HepG2 (cell line): ENCODE measurements at regions not wholly inside any gene's neighbourhood (a gene's known extent, or its start where the extent isn't known, plus 50 kb on each side); places are given as distances from the start of the nearest gene placed in this dataset.

Source experiments
- ARID5B ChIP-seq: IDR thresholded peaks from 2 replicates; pipeline ENCODE4 v1.4.0; 2020; ENCODE audit warnings: mild to moderate bottlenecking, missing genetic modification reagents
- GATA4 ChIP-seq: sonication (generic); IDR thresholded peaks from 2 replicates; pipeline ENCODE4 v1.6.1; 2016; ENCODE audit warnings: antibody characterized with exemption, low read depth, borderline replicate concordance
- GPBP1L1 ChIP-seq: sonication (generic); formaldehyde crosslinking; IDR thresholded peaks from 2 replicates; pipeline ENCODE4 v1.5.0; 2020; ENCODE audit warnings: mild to moderate bottlenecking, missing genetic modification reagents
- ONECUT2 ChIP-seq: sonication (generic); formaldehyde crosslinking; IDR thresholded peaks from 2 replicates; pipeline ENCODE4 v1.4.0; 2020; ENCODE audit warnings: missing genetic modification reagents
- PAXIP1 ChIP-seq: sonication (generic); formaldehyde crosslinking; conservative IDR thresholded peaks from 2 replicates; pipeline ENCODE4 v1.4.0; 2020; ENCODE audit warnings: mild to moderate bottlenecking, missing genetic modification reagents, moderate library complexity
- TCF7 ChIP-seq: sonication (generic); IDR thresholded peaks from 2 replicates; pipeline ENCODE4 v1.6.1; 2016; ENCODE audit warnings: antibody characterized with exemption, low read depth
- TERF1 ChIP-seq: sonication (generic); formaldehyde crosslinking; IDR thresholded peaks from 2 replicates; pipeline ENCODE4 v1.8.0; 2022; ENCODE audit warnings: mild to moderate bottlenecking, missing genetic modification reagents, moderate library complexity
- THAP7 ChIP-seq: sonication (generic); formaldehyde crosslinking; IDR thresholded peaks from 2 replicates; pipeline ENCODE4 v1.8.1; 2023; ENCODE audit warnings: mild to moderate bottlenecking, missing genetic modification reagents
- ZNF33A ChIP-seq: sonication (generic); formaldehyde crosslinking; IDR thresholded peaks from 2 replicates; pipeline ENCODE4 v1.5.1; 2020; ENCODE audit warnings: missing genetic modification reagents, mild to moderate bottlenecking, moderate library complexity, borderline replicate concordance

GRCh38 chr20:60700728-60701127 lies 551.3 kb upstream of the CDH4 start (continued):
- TF ChIP-seq PAXIP1 (CRISPR knock-in tag) (no peak), ARID5B (no peak), ZNF33A (CRISPR knock-in tag) (no peak), TCF7 (no peak), GPBP1L1 (CRISPR knock-in tag) (no peak), GATA4 (no peak), ONECUT2 (no peak), TERF1 (CRISPR knock-in tag) (no peak), THAP7 (CRISPR knock-in tag) (no peak)
